ENCODE measurements at regions not wholly inside any gene's neighbourhood (a gene's known extent, or its start where the extent isn't known, plus 50 kb on each side); places are given as distances from the start of the nearest gene placed in this dataset.

DNA sequence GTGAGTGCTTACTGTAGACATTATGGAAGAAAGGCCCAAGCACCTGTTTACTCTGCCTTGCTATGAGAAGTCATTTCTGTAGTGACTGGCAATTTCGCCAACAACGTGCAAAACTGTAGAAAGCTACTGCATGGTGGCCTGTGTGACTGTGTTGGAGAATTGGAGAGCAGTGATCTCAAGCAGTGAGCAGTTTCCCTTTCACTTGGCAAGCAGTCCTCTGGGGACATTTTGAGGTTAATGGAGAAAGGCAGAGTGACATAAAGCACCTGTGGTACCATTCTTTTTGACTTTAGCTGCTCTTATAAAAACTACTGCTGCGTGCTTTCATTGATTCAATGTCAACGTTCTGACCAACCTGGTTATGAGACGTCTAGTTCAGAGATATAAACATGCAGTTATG lies 382.6 kb upstream of the JAG1 start:
- TF ChIP-seq, protein P1, sequence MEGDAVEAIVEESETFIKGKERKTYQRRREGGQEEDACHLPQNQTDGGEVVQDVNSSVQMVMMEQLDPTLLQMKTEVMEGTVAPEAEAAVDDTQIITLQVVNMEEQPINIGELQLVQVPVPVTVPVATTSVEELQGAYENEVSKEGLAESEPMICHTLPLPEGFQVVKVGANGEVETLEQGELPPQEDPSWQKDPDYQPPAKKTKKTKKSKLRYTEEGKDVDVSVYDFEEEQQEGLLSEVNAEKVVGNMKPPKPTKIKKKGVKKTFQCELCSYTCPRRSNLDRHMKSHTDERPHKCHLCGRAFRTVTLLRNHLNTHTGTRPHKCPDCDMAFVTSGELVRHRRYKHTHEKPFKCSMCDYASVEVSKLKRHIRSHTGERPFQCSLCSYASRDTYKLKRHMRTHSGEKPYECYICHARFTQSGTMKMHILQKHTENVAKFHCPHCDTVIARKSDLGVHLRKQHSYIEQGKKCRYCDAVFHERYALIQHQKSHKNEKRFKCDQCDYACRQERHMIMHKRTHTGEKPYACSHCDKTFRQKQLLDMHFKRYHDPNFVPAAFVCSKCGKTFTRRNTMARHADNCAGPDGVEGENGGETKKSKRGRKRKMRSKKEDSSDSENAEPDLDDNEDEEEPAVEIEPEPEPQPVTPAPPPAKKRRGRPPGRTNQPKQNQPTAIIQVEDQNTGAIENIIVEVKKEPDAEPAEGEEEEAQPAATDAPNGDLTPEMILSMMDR (IDR thresholded peaks at IDR 0.05) = no peak
- TF ChIP-seq POLR2A (IDR thresholded peaks at IDR 0.05) = no peak

Measured in uterus (tissue), 2 donors.